BJ (cell line): ENCODE measurements at regions not wholly inside any gene's neighbourhood (a gene's known extent, or its start where the extent isn't known, plus 50 kb on each side); places are given as distances from the start of the nearest gene placed in this dataset.

ENCODE experiments used
- CTCF ChIA-PET: fragments of 350-600 bp; formaldehyde crosslinking; extraction: SDS; loops from one replicate; lab custom pipeline; 2021; ENCODE audit warnings: antibody characterized with exemption, inconsistent platforms; lab: Yijun Ruan, JAX
- POLR2A ChIA-PET: fragments of 300-600 bp; sonication (Branson Sonifier 250); formaldehyde crosslinking; extraction: SDS; loops from one replicate; lab custom pipeline; 2021; ENCODE audit warnings: antibody characterized with exemption; lab: Charles Lee
- DNase-seq: peaks from one replicate; pipeline ENCODE4 v3.0.0-alpha.2; 2011; ENCODE audit warnings: low read depth
- H3K27me3 ChIP-seq: 2 replicates; pipeline ENCODE4 v1.6.0; 2011; ENCODE audit warnings: low read length; ENCODE audit not compliant: control insufficient read depth, insufficient read depth
- H3K36me3 ChIP-seq: 2 replicates; pipeline ENCODE4 v1.5.1; 2011; ENCODE audit warnings: low read length; ENCODE audit not compliant: control insufficient read depth, insufficient read depth
- H3K4me3 ChIP-seq: 2 replicates; pipeline ENCODE4 v1.5.1; 2011; ENCODE audit warnings: low read depth, mild to moderate bottlenecking, control low read depth, low read length
- CTCF ChIP-seq: IDR thresholded peaks from 2 replicates; pipeline ENCODE4 v1.5.1; 2011; ENCODE audit warnings: low read depth, mild to moderate bottlenecking, control low read depth, inconsistent platforms, low read length, moderate library complexity; ENCODE audit not compliant: insufficient read depth

GRCh38 chr12:46573347-46573658 lies 200.7 kb upstream of the SLC38A2 start:
- ChIA-PET POLR2A (interaction anchor here (0.6 kb wide), 1 partner anchor 200 kb away, joined by 11 read pairs; no protein-coding TSS in a partner anchor), CTCF (no interaction called here)
- no peak for TF ChIP-seq CTCF
- DNase-seq: no peak
- no peak overlapping the region for H3K4me3 ChIP-seq
- H3K27me3 ChIP-seq: no peaks in the 10 kb centered on the region
- H3K36me3 ChIP-seq: no peaks in the 10 kb centered on the region

- no peak for TF ChIP-seq CTCF
- Histone ChIP-seq H3K27me3 (no peaks in the 10 kb centered on the region), H3K36me3 (no peaks in the 10 kb centered on the region), H3K4me3 (no peak overlapping the region)
- no peak for DNase-seq
- ChIA-PET POLR2A (interaction anchor here (0.6 kb wide), 1 partner anchor 200 kb away, joined by 11 read pairs; no protein-coding TSS in a partner anchor), CTCF (no interaction called here)
Observed at GRCh38 chr12:46572644-46573346, 200.2 kb upstream of the SLC38A2 start.

- H3K27me3 ChIP-seq: no peaks in the 10 kb centered on the region
- no peak for TF ChIP-seq CTCF
- no peaks in the 10 kb centered on the region for H3K36me3 ChIP-seq
- ChIA-PET POLR2A (no interaction called here), CTCF (no interaction called here)
- no peak for DNase-seq
- H3K4me3 ChIP-seq: no peak overlapping the region
Observed at GRCh38 chr12:46571608-46572007, 199.0 kb upstream of the SLC38A2 start.

GRCh38 chr12:46569826-46570439 lies 197.4 kb upstream of the SLC38A2 start:
- H3K4me3 ChIP-seq: no peak overlapping the region
- POLR2A ChIA-PET: no interaction called here
- no peaks in the 10 kb centered on the region for H3K27me3 ChIP-seq
- no peaks in the 10 kb centered on the region for H3K36me3 ChIP-seq
- CTCF ChIA-PET: interaction anchor here (1.5 kb wide), 1 partner anchor 8 kb away, joined by 3 read pairs; no protein-coding TSS in a partner anchor
- no peak for DNase-seq
- TF ChIP-seq CTCF: no peak

GRCh38 chr12:46567667-46568066 lies 195.1 kb upstream of the SLC38A2 start:
- POLR2A ChIA-PET: no interaction called here

More at GRCh38 chr12:46567667-46568066, 195.1 kb upstream of the SLC38A2 start:
- DNase-seq: no peak
- TF ChIP-seq CTCF: no peak
- no peak overlapping the region for H3K4me3 ChIP-seq
- H3K36me3 ChIP-seq: no peaks in the 10 kb centered on the region
- CTCF ChIA-PET: interaction anchor here (0.9 kb wide), 1 partner anchor 48 kb away, joined by 3 read pairs; no protein-coding TSS in a partner anchor
- H3K27me3 ChIP-seq: no peaks in the 10 kb centered on the region
